C4-2B (cell line): ENCODE measurements at regions not wholly inside any gene's neighbourhood (a gene's known extent, or its start where the extent isn't known, plus 50 kb on each side); places are given as distances from the start of the nearest gene placed in this dataset.

Experiments
- ZFX ChIP-seq: fragments of 450-650 bp; IDR thresholded peaks from 2 replicates; pipeline ENCODE4 v1.6.1; 2017
- TF ChIP-seq, protein P1 (sequence below): fragments of 450-650 bp; conservative IDR thresholded peaks from 2 replicates; pipeline ENCODE4 v1.5.1; 2017; ENCODE audit warnings: mild to moderate bottlenecking

DNA sequence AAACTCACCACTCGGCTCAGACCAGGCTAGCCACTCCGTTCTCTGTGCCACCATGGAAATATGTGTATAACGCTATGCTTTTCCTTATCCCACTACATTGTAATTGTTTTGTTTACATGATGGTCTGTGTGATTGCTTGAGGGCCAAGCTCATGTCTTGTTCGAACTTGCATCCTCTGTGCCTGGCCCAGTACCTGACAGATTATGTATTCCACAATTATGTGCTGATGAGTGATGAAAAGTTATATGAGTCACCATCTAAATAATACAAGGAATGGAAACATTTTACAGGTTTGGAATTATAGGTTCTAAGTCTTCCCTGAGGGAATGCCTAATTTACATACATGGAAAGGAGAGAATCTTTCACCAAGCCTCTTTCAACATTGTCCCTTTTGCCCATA lies 137.4 kb downstream of the C7orf25 start:
- TF ChIP-seq, protein P1, sequence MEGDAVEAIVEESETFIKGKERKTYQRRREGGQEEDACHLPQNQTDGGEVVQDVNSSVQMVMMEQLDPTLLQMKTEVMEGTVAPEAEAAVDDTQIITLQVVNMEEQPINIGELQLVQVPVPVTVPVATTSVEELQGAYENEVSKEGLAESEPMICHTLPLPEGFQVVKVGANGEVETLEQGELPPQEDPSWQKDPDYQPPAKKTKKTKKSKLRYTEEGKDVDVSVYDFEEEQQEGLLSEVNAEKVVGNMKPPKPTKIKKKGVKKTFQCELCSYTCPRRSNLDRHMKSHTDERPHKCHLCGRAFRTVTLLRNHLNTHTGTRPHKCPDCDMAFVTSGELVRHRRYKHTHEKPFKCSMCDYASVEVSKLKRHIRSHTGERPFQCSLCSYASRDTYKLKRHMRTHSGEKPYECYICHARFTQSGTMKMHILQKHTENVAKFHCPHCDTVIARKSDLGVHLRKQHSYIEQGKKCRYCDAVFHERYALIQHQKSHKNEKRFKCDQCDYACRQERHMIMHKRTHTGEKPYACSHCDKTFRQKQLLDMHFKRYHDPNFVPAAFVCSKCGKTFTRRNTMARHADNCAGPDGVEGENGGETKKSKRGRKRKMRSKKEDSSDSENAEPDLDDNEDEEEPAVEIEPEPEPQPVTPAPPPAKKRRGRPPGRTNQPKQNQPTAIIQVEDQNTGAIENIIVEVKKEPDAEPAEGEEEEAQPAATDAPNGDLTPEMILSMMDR, result no peak
- TF ChIP-seq ZFX, result no peak
